ENCODE measurements at regions not wholly inside any gene's neighbourhood (a gene's known extent, or its start where the extent isn't known, plus 50 kb on each side); places are given as distances from the start of the nearest gene placed in this dataset.

DNA sequence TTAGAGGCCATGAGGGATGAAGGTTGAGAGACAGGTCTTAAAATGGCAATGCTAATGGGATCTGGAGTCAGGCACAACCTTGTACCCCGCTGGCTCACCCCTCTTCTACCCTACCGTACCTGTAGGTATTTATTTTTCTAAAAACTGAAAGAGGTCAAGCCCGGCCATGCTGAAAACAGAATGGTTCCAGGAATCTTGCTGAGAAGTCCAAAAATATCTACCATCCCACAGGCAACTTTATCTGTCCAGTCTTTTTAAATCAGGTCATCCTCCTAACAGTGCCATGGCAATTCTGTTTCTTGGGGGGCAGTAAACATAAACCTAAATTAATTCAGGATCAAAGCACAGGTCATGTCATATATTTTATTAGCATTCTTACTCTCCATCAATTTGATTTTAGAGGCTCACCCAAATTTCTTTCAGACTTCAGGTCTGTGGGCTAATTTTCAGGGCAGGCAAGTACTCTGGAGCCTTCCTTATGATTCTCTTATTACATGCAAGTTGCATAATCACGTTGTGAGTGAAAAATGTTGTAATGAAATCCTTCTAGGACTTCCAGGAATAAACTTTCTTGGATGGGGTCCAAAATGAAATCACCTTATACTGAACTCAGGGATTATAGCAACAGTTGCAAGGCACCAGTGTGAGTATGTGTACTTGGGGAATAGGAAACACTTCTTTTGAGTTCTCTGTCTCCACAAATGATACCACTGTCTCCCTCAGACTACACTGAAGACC lies 102.7 kb upstream of the NREP start:
- Histone ChIP-seq H3K27me3 (no peaks in the 10 kb centered on the region), H3K27ac (no peak overlapping the region), H3K4me3 (no peak overlapping the region), H3K36me3 (no peaks in the 10 kb centered on the region), H3K9me3 (no peaks in the 10 kb centered on the region), H3K4me1 (no peaks in the 10 kb centered on the region)
- DNase-seq (ENCODE audit: low spot score in 2 of 2) = no peak
- no peak for TF ChIP-seq POLR2A (IDR thresholded peaks at IDR 0.05)
- no peak for TF ChIP-seq CTCF (IDR thresholded peaks at IDR 0.05)
- TF ChIP-seq POLR2AphosphoS5 (IDR thresholded peaks at IDR 0.05) = no peak
- intact Hi-C loops (cut with DNase I; ENCODE audit: low total_unique reads) = loop anchor here (10.0 kb wide), 2 partner anchors 115 to 545 kb away; no protein-coding TSS in a partner anchor

DNA sequence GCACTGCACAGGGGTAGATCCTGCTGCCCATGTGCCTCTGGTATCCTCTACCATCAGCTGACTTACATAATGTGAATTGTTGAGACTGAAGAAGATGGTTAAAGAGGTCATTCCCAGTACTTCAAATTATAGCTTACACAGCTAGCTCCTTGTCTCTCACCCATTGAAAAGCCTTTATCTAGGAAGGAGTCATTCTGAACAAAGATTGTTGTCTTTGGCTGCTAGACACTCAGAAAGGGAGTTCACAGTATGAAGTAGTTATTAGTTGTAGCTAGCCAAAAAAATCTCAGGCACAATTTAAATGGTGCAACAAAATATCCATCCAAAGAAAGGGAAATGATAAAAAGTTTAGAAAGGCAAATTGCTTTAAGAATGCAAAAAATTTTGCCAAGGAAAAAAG lies 102.0 kb upstream of the NREP start:
- Histone ChIP-seq H3K4me1 (no peaks in the 10 kb centered on the region), H3K4me3 (no peak overlapping the region), H3K27me3 (no peaks in the 10 kb centered on the region), H3K36me3 (no peaks in the 10 kb centered on the region), H3K9me3 (no peaks in the 10 kb centered on the region), H3K27ac (no peak overlapping the region)
- DNase-seq (ENCODE audit: low spot score in 2 of 2) = no peak
- no peak for TF ChIP-seq POLR2AphosphoS5 (IDR thresholded peaks at IDR 0.05)
- no peak for TF ChIP-seq POLR2A (IDR thresholded peaks at IDR 0.05)
- TF ChIP-seq CTCF (IDR thresholded peaks at IDR 0.05) = no peak
- intact Hi-C loops (cut with DNase I; ENCODE audit: low total_unique reads) = loop anchor here (10.0 kb wide), 1 partner anchor 116 kb away; no protein-coding TSS in a partner anchor

DNA sequence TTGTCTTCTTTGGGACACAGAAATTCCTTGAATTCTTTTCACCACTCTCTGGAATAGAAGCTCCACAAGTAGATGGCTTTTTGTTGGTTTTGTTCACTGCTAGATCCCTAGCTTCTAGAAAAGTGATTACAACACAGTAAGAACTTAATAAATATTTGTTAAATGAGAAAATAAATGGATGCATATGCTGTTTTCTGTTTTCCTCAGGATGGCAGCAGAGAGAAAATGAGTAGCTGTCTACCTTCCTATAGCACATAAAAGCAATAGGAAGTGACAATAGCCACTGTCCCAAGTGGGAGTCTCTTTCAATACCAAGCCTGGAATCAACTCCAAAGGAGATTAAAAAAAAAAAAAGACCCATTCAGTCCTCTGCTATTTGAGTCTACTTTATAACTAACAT lies 100.6 kb upstream of the NREP start:
- no peaks in the 10 kb centered on the region for H3K4me1 ChIP-seq
- no peak overlapping the region for H3K27ac ChIP-seq
- H3K9me3 ChIP-seq = no peaks in the 10 kb centered on the region
- TF ChIP-seq CTCF (IDR thresholded peaks at IDR 0.05) (no peak), POLR2A (IDR thresholded peaks at IDR 0.05) (no peak), POLR2AphosphoS5 (IDR thresholded peaks at IDR 0.05) (no peak)
- H3K4me3 ChIP-seq = no peak overlapping the region
- intact Hi-C loops (cut with DNase I; ENCODE audit: low total_unique reads) = loop anchor here (10.0 kb wide), 1 partner anchor 117 kb away; no protein-coding TSS in a partner anchor
- no peaks in the 10 kb centered on the region for H3K27me3 ChIP-seq
- H3K36me3 ChIP-seq = no peaks in the 10 kb centered on the region
- no peak for DNase-seq (ENCODE audit: low spot score in 2 of 2)

- no peaks in the 10 kb centered on the region for H3K27me3 ChIP-seq
- no peak overlapping the region for H3K4me3 ChIP-seq
- TF ChIP-seq POLR2AphosphoS5 (IDR thresholded peaks at IDR 0.05) = no peak
- TF ChIP-seq POLR2A (IDR thresholded peaks at IDR 0.05) = no peak
- no peak for TF ChIP-seq CTCF (IDR thresholded peaks at IDR 0.05)
- H3K27ac ChIP-seq = no peak overlapping the region
- no peaks in the 10 kb centered on the region for H3K4me1 ChIP-seq
- H3K9me3 ChIP-seq = no peaks in the 10 kb centered on the region
- H3K36me3 ChIP-seq = no peaks in the 10 kb centered on the region
- intact Hi-C loops (cut with DNase I; ENCODE audit: low total_unique reads) = loop anchor here (10.0 kb wide), 1 partner anchor 118 kb away; no protein-coding TSS in a partner anchor
- DNase-seq (ENCODE audit: low spot score in 2 of 2) = no peak
Observed at GRCh38 chr5:111856876-111857466, 100.0 kb upstream of the NREP start.

DNA sequence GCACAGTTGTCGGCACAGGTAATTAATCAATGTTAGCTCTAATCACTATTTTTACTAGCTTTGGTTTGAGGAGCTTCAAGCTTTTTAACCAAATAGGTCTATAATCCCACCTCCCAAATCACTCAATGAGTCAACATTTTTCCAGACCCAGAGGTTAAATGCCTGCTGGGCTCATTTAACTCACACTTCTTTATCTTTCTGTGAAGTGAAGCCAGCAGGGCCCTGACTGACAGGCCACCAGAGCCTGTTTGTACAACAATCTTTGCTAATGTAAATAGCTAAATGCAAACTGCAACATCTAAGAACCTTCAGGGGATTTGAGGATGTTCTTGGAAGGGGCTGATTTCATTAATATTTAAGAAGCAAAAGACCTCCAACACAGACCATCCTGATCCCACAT lies 98.4 kb upstream of the NREP start:
- TF ChIP-seq CTCF (IDR thresholded peaks at IDR 0.05) (no peak), POLR2AphosphoS5 (IDR thresholded peaks at IDR 0.05) (no peak), POLR2A (IDR thresholded peaks at IDR 0.05) (no peak)
- Histone ChIP-seq H3K27ac (no peak overlapping the region), H3K4me3 (no peak overlapping the region), H3K9me3 (no peaks in the 10 kb centered on the region), H3K36me3 (no peaks in the 10 kb centered on the region), H3K27me3 (no peaks in the 10 kb centered on the region), H3K4me1 (no peaks in the 10 kb centered on the region)
- intact Hi-C loops (cut with DNase I; ENCODE audit: low total_unique reads) = loop anchor here (10.0 kb wide), 1 partner anchor 119 kb away; no protein-coding TSS in a partner anchor
- DNase-seq (ENCODE audit: low spot score in 2 of 2) = no peak
